ENCODE measurements at regions not wholly inside any gene's neighbourhood (a gene's known extent, or its start where the extent isn't known, plus 50 kb on each side); places are given as distances from the start of the nearest gene placed in this dataset.

- Histone ChIP-seq H3K27ac (ENCODE audit: insufficient read depth, low read depth, low read length) (no peak overlapping the region), H3K9ac (replicated peaks; ENCODE audit: extremely low read depth, insufficient read depth, low read length) (no peak overlapping the region), H3K9me3 (replicated peaks; ENCODE audit: control insufficient read depth, insufficient read depth, low read length) (no peaks in the 10 kb centered on the region), H2AFZ (ENCODE audit: low read depth, low read length) (no peak overlapping the region), H3K79me2 (ENCODE audit: control insufficient read depth, insufficient read depth, low read length) (no peaks in the 10 kb centered on the region), H3K4me2 (ENCODE audit: insufficient read depth, low read length) (no peak overlapping the region), H3K36me3 (ENCODE audit: control insufficient read depth in 2 of 2, extremely low read depth in 1 of 2, insufficient read depth in 2 of 2, low read length in 2 of 2) (no peaks in the 10 kb centered on the region), H3K4me1 (ENCODE audit: control insufficient read depth, extremely low read depth, insufficient read depth, low read length) (no peaks in the 10 kb centered on the region), H3K9me1 (replicated peaks; ENCODE audit: control insufficient read depth, extremely low read depth, insufficient read depth, low read length) (no peaks in the 10 kb centered on the region), H3K27me3 (ENCODE audit: control insufficient read depth in 2 of 2, insufficient read depth in 2 of 2, low read length in 2 of 2) (no peaks in the 10 kb centered on the region), H4K20me1 (replicated peaks; ENCODE audit: control insufficient read depth, extremely low read depth, insufficient read depth, low read length) (no peaks in the 10 kb centered on the region), H3K4me3 (replicated peaks in 1 of 3; ENCODE audit: insufficient read depth in 1 of 3, low read depth in 1 of 3, low read length in 3 of 3) (no peak overlapping the region)
- FAIRE-seq (no peak), DNase-seq (ENCODE audit: low read depth, low spot score) (no peak)
- intact Hi-C loops (cut with micrococcal nuclease), result no loop called here
- ChIA-PET POLR2A (no interaction called here), CTCF (no interaction called here)
- BruUV-seq (replicated peaks), result no TSS peak
- TF ChIP-seq, protein P1, sequence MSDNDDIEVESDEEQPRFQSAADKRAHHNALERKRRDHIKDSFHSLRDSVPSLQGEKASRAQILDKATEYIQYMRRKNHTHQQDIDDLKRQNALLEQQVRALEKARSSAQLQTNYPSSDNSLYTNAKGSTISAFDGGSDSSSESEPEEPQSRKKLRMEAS (IDR thresholded peaks at IDR 0.05; ENCODE audit: insufficient read depth, insufficient read length), result no peak
- no peak for TF ChIP-seq POLR2AphosphoS5 (IDR thresholded peaks at IDR 0.05; ENCODE audit: insufficient read depth, low read depth, low read length)
- TF ChIP-seq, protein P2, sequence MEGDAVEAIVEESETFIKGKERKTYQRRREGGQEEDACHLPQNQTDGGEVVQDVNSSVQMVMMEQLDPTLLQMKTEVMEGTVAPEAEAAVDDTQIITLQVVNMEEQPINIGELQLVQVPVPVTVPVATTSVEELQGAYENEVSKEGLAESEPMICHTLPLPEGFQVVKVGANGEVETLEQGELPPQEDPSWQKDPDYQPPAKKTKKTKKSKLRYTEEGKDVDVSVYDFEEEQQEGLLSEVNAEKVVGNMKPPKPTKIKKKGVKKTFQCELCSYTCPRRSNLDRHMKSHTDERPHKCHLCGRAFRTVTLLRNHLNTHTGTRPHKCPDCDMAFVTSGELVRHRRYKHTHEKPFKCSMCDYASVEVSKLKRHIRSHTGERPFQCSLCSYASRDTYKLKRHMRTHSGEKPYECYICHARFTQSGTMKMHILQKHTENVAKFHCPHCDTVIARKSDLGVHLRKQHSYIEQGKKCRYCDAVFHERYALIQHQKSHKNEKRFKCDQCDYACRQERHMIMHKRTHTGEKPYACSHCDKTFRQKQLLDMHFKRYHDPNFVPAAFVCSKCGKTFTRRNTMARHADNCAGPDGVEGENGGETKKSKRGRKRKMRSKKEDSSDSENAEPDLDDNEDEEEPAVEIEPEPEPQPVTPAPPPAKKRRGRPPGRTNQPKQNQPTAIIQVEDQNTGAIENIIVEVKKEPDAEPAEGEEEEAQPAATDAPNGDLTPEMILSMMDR (IDR thresholded peaks at IDR 0.05; ENCODE audit: extremely low read depth in 1 of 2, insufficient read depth in 1 of 2, low read depth in 1 of 2, low read length in 2 of 2), result no peak
- no peak for TF ChIP-seq POLR2A (IDR thresholded peaks at IDR 0.05; ENCODE audit: low read depth, low read length)
- no peak for TF ChIP-seq FOS (IDR thresholded peaks at IDR 0.05; ENCODE audit: borderline replicate concordance, insufficient read depth, low read length)
- no peak for TF ChIP-seq EZH2 (IDR thresholded peaks at IDR 0.05; ENCODE audit: borderline replicate concordance, low read depth, low read length, severe bottlenecking)
- no peak for TF ChIP-seq GATA2 (IDR thresholded peaks at IDR 0.05; ENCODE audit: insufficient read depth, insufficient read length, low read depth, low read length)
- no peak for TF ChIP-seq JUN (IDR thresholded peaks at IDR 0.05; ENCODE audit: borderline replicate concordance, insufficient read depth, insufficient read length, low read depth)
- no peak for TF ChIP-seq MYC (IDR thresholded peaks at IDR 0.05; ENCODE audit: low read depth, low read length)
- dilution Hi-C loops (cut with MboI; ENCODE audit: extremely low pct_ligation_motif_present, low sequenced_read_pairs), result no loop called here
Measured at GRCh38 chr5:124130816-124131215, 615.6 kb downstream of the ZNF608 start.

Data from endothelial cell of umbilical vein (primary cell).